ENCODE measurements at regions not wholly inside any gene's neighbourhood (a gene's known extent, or its start where the extent isn't known, plus 50 kb on each side); places are given as distances from the start of the nearest gene placed in this dataset.

DNA sequence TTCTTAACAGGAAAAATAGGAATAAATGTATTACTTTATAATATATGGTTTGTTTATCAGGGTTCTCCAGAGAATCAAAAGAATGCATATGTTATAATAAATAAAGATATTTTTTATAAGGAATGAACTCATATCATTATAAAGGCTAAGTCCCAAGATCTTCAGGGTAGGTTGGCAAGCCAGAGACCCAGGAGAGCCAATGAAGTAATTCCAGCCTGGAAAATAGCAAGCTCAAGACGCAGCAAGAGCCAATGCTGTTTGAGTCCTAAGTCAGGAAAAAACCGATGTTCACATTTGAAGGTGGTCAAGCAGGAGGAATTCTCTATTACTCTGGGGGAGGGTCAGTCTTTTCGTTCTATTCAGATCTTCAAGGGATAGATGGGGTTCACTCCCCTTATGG lies 490.0 kb downstream of the PCDH20 start:
- Histone ChIP-seq H3K9me3 (no peaks in the 10 kb centered on the region), H3K36me3 (no peaks in the 10 kb centered on the region), H3K27ac (no peak overlapping the region), H3K4me1 (no peaks in the 10 kb centered on the region), H3K27me3 (no peaks in the 10 kb centered on the region), H3K4me3 (no peak overlapping the region)
- no peak for TF ChIP-seq POLR2A (IDR thresholded peaks at IDR 0.05)
- TF ChIP-seq, protein P1, sequence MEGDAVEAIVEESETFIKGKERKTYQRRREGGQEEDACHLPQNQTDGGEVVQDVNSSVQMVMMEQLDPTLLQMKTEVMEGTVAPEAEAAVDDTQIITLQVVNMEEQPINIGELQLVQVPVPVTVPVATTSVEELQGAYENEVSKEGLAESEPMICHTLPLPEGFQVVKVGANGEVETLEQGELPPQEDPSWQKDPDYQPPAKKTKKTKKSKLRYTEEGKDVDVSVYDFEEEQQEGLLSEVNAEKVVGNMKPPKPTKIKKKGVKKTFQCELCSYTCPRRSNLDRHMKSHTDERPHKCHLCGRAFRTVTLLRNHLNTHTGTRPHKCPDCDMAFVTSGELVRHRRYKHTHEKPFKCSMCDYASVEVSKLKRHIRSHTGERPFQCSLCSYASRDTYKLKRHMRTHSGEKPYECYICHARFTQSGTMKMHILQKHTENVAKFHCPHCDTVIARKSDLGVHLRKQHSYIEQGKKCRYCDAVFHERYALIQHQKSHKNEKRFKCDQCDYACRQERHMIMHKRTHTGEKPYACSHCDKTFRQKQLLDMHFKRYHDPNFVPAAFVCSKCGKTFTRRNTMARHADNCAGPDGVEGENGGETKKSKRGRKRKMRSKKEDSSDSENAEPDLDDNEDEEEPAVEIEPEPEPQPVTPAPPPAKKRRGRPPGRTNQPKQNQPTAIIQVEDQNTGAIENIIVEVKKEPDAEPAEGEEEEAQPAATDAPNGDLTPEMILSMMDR (IDR thresholded peaks at IDR 0.05) = no peak
- intact Hi-C loops (cut with DNase I) = no loop called here
- ATAC-seq = no peak
- DNase-seq = no peak
- 79 to 83% (median 81%) methylated on average over 3 of the region's 3 CpGs for WGBS, 4 donors

GRCh38 chr13:60924856-60925255 lies 490.8 kb downstream of the PCDH20 start:
- Histone ChIP-seq H3K9me3 (no peaks in the 10 kb centered on the region), H3K4me3 (no peak overlapping the region), H3K27me3 (no peaks in the 10 kb centered on the region), H3K27ac (no peak overlapping the region), H3K36me3 (no peaks in the 10 kb centered on the region), H3K4me1 (no peaks in the 10 kb centered on the region)
- WGBS, 4 donors = 75 to 82% (median 81%) methylated on average over 2 of the region's 2 CpGs
- TF ChIP-seq, protein P1 (IDR thresholded peaks at IDR 0.05) = no peak
- no peak for TF ChIP-seq POLR2A (IDR thresholded peaks at IDR 0.05)
- no peak for ATAC-seq
- intact Hi-C loops (cut with DNase I) = no loop called here
- no peak for DNase-seq

DNA sequence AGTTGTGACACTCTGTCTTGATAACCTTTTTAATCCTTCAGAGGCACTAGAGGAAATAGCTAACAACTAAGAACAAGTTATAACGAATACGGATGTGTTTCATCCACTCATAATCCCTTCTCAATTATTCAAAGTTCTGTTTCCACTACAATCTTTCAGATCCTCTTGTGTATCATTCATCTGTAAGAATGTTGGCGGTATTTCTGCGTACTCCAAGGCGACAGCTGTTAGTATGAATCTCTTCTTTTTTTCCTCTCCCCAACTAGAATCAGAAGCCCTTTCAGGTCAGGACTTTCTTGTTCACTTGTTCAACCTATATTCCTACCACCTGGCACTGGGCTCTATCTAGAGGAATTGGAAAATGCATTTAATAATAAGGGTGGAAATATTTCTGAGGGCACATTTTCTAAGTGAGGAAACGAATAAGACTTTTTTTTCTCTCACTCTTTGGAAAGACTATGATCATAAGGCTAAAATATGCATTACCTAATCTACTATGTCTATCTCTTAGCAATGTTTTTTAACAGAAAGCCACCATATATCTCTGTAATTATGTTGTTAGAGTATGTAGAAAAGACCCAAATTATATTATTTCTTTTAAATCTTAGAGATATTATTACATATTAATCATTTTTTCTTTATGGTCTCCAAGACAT lies 492.9 kb downstream of the PCDH20 start:
- Histone ChIP-seq H3K9me3 (no peaks in the 10 kb centered on the region), H3K27me3 (no peaks in the 10 kb centered on the region), H3K36me3 (no peaks in the 10 kb centered on the region), H3K27ac (no peak overlapping the region), H3K4me1 (no peaks in the 10 kb centered on the region), H3K4me3 (no peak overlapping the region)
- 32 to 34% (median 32%) methylated on average over 6 of the region's 6 CpGs for WGBS, 4 donors
- DNase-seq (no peak), ATAC-seq (no peak)
- TF ChIP-seq POLR2A (IDR thresholded peaks at IDR 0.05) = no peak
- TF ChIP-seq, protein P1 (IDR thresholded peaks at IDR 0.05) = no peak
- intact Hi-C loops (cut with DNase I) = no loop called here

DNA sequence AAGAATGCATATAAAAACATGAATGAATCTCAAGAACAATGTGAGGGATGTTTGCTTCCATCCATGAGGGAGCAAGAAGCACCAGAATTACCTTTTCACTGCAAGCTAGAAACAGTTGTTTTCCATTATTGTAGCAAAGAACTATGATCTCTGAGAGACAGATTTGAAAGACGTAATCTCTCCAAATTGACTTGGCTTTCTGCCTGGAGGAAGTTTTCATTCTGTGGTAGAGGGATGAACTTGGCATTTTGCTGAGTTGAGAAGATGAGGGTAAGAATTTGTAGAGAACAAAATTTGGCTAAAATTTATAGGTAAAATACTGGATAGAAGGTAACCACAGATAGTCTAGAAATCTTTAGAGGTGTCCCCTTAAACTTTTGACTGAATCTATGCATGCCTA lies 496.8 kb downstream of the TDRD3 start:
- ATAC-seq (no peak), DNase-seq (no peak)
- 14 to 34% (median 19%) methylated on average over 1 of the region's 1 CpG for WGBS, 4 donors
- intact Hi-C loops (cut with DNase I) = no loop called here
- H3K27me3 ChIP-seq = no peaks in the 10 kb centered on the region
- H3K27ac ChIP-seq = no peak overlapping the region
- H3K9me3 ChIP-seq = no peaks in the 10 kb centered on the region
- no peaks in the 10 kb centered on the region for H3K36me3 ChIP-seq
- TF ChIP-seq, protein P1 (IDR thresholded peaks at IDR 0.05) = no peak
- no peak for TF ChIP-seq POLR2A (IDR thresholded peaks at IDR 0.05)
- no peaks in the 10 kb centered on the region for H3K4me1 ChIP-seq
- H3K4me3 ChIP-seq = no peak overlapping the region

All from heart left ventricle (tissue), 16 donors.